Osteoblast (primary cell): ENCODE measurements at regions not wholly inside any gene's neighbourhood (a gene's known extent, or its start where the extent isn't known, plus 50 kb on each side); places are given as distances from the start of the nearest gene placed in this dataset.
"Not testable (repeated sequence)": the region's sequence is repeated elsewhere in the genome, so short reads cannot be mapped to it uniquely, and the experiment has no call there.

Source experiments
- DNase-seq: peaks from one replicate; pipeline ENCODE4 v3.0.0; 2011; ENCODE audit warnings: low spot score, mixed read lengths; ENCODE audit not compliant: insufficient read length; ENCODE audit errors: missing footprints
- H2AFZ ChIP-seq: 2 replicates; pipeline ENCODE4 v1.6.0; 2011; ENCODE audit warnings: mild to moderate bottlenecking, low read length
- H3K27ac ChIP-seq: 2 replicates; pipeline ENCODE4 v1.5.1; 2011; ENCODE audit warnings: mild to moderate bottlenecking, low read depth, low read length, moderate library complexity
- H3K27me3 ChIP-seq: 2 replicates; pipeline ENCODE4 v1.6.0; 2012; ENCODE audit warnings: mild to moderate bottlenecking, control low read depth, inconsistent platforms, low read length, moderate library complexity; ENCODE audit not compliant: insufficient read depth
- H3K36me3 ChIP-seq: 2 replicates; pipeline ENCODE4 v1.5.1; 2011; ENCODE audit warnings: mild to moderate bottlenecking, low read length, control low read depth, moderate library complexity; ENCODE audit not compliant: insufficient read depth
- H3K4me1 ChIP-seq: 2 replicates; pipeline ENCODE4 v1.5.1; 2011; ENCODE audit warnings: mild to moderate bottlenecking, low read length, control low read depth, moderate library complexity; ENCODE audit not compliant: insufficient read depth
- H3K4me2 ChIP-seq: 2 replicates; pipeline ENCODE4 v1.6.0; 2011; ENCODE audit warnings: mild to moderate bottlenecking, low read length; ENCODE audit not compliant: insufficient read depth
- H3K4me3 ChIP-seq: fragments of 200-600 bp; sonication (generic); 3 replicates; pipeline ENCODE4 v1.5.1; 2012; ENCODE audit warnings: mild to moderate bottlenecking, low read length, inconsistent platforms; ENCODE audit not compliant: insufficient read depth
- H3K79me2 ChIP-seq: 2 replicates; pipeline ENCODE4 v1.6.0; 2012; ENCODE audit warnings: mild to moderate bottlenecking, low read length, control low read depth, inconsistent platforms; ENCODE audit not compliant: insufficient read depth
- H3K9me3 ChIP-seq: 2 replicates; pipeline ENCODE4 v1.5.1; 2011; ENCODE audit warnings: low read depth, low read length, control low read depth
- H4K20me1 ChIP-seq: 2 replicates; pipeline ENCODE4 v1.6.0; 2012; ENCODE audit warnings: mild to moderate bottlenecking, low read length, control low read depth; ENCODE audit not compliant: insufficient read depth
- CTCF ChIP-seq: IDR thresholded peaks from 2 replicates; pipeline ENCODE4 v1.5.1; 2011; ENCODE audit warnings: mild to moderate bottlenecking, low read depth, low read length, moderate library complexity; ENCODE audit errors: extremely low read depth

- Histone ChIP-seq H3K27me3 (no peaks in the 10 kb centered on the region), H3K79me2 (no peaks in the 10 kb centered on the region), H3K4me1 (no peaks in the 10 kb centered on the region), H3K4me3 (no peak overlapping the region), H3K9me3 (no peaks in the 10 kb centered on the region), H2AFZ (no peak overlapping the region), H4K20me1 (no peaks in the 10 kb centered on the region), H3K4me2 (no peak overlapping the region), H3K36me3 (no peaks in the 10 kb centered on the region), H3K27ac (no peak overlapping the region)
- no peak for DNase-seq
- peak; percentile 60 for TF ChIP-seq CTCF
Measured at GRCh38 chr12:85424581-85425348, 144.7 kb downstream of the ALX1 start.

- H3K27me3 ChIP-seq = no peaks in the 10 kb centered on the region
- DNase-seq = no peak
- H3K9me3 ChIP-seq = no peaks in the 10 kb centered on the region
- H3K4me1 ChIP-seq = no peaks in the 10 kb centered on the region
- TF ChIP-seq CTCF = no peak
- H3K36me3 ChIP-seq = no peaks in the 10 kb centered on the region
- H3K27ac ChIP-seq = no peak overlapping the region
- no peaks in the 10 kb centered on the region for H4K20me1 ChIP-seq
- no peaks in the 10 kb centered on the region for H3K79me2 ChIP-seq
- no peak overlapping the region for H3K4me2 ChIP-seq
- no peak overlapping the region for H2AFZ ChIP-seq
- H3K4me3 ChIP-seq = no peak overlapping the region
Measured at GRCh38 chr12:85425349-85425612, 145.3 kb downstream of the ALX1 start.

DNA sequence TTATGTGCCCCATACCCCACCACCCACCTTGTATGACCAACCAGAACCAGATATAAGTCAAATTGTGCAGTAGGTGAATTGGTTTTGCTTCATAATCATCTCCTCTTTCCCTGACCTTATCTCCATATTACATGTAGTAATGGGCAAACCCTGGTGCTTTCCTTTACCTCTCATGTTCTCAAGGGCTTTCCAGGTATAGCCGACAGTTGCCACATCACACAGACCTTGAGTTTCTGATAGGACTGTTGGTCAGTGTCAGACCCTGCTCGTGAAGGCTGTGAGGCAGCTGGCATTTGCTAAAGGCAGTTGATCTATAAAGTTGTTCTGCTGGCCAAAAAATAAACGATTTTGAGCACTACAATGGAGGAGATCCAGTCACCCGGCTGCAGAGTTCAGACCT is 145.9 kb downstream of the ALX1 start:
- H3K79me2 ChIP-seq = no peaks in the 10 kb centered on the region
- H2AFZ ChIP-seq = no peak overlapping the region
- no peaks in the 10 kb centered on the region for H3K4me1 ChIP-seq
- no peak overlapping the region for H3K4me2 ChIP-seq
- no peaks in the 10 kb centered on the region for H3K36me3 ChIP-seq
- no peaks in the 10 kb centered on the region for H3K9me3 ChIP-seq
- TF ChIP-seq CTCF = no peak
- no peak overlapping the region for H3K27ac ChIP-seq
- no peak overlapping the region for H3K4me3 ChIP-seq
- no peak for DNase-seq
- no peaks in the 10 kb centered on the region for H3K27me3 ChIP-seq
- no peaks in the 10 kb centered on the region for H4K20me1 ChIP-seq

DNA sequence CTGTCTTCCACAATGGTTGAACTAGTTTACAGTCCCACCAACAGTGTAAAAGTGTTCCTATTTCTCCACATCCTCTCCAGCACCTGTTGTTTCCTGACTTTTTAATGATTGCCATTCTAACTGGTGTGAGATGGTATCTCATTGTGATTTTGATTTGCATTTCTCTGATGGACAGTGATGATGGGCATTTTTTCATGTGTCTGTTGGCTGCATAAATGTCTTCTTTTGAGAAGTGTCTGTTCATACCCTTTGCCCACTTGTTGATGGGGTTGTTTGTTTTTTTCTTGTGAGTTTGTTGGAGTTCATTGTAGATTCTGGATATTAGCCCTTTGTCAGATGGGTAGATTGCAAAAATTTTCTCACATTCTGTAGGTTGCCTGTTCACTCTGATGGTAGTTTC is 153.1 kb downstream of the ALX1 start:
- not testable (repeated sequence) for H3K4me1 ChIP-seq, H3K36me3 ChIP-seq, H2AFZ ChIP-seq, H3K4me2 ChIP-seq, H3K27ac ChIP-seq, H3K9me3 ChIP-seq, H3K79me2 ChIP-seq, DNase-seq, H4K20me1 ChIP-seq, H3K4me3 ChIP-seq, H3K27me3 ChIP-seq
